ENCODE measurements at regions not wholly inside any gene's neighbourhood (a gene's known extent, or its start where the extent isn't known, plus 50 kb on each side); places are given as distances from the start of the nearest gene placed in this dataset.

DNA sequence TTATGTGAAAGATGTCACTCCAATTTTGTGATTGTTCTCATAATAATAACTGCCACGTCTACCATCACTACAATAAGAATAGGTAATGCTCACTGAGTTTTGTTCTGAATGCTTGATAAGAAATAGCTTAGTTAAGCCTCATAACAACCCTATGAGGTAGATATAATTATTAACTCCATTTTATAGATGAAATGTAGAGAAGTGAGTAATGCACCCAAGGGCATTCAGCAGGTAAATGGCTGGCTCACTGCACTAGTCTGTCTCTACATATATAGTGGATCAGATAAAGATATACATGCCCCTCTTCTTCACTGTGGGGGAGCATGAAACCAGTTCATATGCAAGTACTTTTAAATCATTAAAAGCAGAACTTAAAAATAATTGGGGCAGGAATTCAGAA is 65.8 kb upstream of the SLC4A4 start:
- DNase-seq, result no peak

DNA sequence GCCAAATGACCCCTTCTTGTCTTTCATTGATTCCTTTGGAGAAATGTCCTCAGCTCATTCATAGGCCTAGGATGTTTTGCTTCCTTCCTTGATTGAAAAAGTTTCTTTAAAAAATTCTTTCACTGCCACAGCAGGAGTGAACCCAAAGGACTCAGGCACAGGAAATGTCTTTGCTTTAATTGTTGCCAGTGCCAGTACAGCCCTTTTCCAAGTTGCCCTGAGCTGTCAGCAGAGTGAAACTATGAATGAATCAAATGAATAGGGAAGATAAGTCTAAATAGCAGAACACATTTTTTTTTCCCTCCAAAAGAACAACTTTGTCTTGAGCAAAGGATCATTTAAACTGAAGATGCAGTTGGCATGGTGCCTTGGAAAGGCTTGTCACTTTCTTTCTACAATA is 63.8 kb upstream of the SLC4A4 start:
- DNase-seq, result peak in 5 of 56 donors; percentile 4 to 37 (median 8)

DNA sequence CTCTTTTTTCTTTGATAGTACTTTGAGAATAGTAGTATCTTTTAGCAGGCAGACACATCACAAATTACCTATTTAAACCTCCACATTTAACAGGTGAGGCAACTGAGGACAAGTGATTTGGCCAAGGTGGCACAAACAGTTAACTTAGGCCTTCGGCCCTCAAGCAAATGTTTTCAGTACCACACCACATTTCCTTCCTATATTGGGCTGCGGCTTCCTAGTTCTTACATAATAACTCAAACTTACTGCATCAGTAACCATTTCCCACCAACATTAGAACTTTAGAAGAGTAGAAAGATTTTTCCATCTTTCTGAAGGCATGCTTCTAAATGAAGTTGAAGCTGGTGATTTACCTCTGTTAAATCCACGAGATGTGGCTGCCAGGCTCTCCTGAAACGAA is 63.2 kb upstream of the SLC4A4 start:
- no peak for DNase-seq

DNA sequence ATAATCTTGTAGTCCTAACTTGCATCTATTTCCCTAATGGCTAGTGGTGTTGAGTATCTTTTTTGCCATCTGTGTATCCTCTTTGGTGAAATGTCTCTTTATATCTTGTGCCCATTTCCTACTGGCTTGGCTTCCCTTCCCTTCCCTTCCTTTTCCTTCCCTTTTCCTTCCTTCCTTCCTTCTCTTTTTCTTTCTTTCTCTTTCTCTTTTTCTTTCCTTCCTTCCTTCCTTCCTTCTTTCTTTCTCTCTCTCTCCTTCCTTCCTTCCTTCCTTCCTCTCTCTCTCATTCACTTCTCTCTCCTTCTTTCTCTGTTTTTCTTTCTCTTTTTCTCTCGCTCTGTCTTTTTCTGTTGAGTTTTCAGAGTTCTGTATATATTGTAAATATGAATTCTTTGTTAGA is 61.5 kb upstream of the SLC4A4 start:
- DNase-seq, result no peak

DNA sequence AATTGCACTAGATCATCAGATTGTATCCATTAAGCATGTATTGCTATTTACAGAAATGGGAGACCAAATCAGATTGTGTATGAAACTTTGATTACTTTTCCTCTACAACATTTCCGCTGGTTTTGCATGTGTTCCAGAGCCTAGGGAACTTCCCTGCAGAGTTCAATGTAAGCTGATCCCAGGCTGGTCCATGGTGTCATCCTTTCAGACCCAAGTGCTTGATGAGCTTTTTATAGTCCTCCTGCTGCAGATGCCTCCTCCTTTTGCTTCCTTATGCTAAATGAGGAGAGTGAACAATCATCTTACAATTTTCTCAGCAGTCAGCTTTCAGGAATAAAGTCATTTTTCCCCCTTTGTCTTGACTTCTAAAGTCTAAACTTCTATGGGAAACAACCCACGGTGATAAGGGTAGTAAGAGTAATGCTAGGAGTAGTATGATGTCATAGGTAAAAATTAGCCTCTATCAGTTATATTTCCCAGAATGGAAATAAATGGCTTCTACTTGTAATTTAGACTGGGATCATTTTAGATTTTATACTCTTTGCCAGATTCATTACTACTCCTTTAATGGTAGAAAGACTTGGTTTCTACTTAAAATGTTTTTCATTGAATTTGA is 55.1 kb upstream of the SLC4A4 start:
- DNase-seq, result no peak

DNA sequence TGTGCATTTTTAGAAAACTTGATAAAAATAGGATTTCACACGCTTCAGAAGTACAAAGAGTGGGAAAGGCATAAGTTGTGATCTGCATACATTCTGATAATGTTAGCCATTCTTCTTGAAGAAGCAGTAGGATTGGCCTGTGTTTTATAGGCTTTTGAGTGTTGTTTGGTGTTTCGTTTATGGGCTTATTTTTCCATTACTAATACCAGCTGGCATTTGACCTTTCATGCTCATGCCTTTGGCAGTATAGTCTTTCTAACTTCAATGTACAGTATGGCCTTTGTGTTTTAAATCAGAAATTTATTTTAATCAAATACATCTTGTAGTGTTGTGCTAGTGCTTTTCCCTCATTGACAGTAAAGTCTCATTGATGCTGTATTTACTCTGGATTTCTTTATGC is 51.5 kb upstream of the SLC4A4 start:
- no peak for DNase-seq

DNA sequence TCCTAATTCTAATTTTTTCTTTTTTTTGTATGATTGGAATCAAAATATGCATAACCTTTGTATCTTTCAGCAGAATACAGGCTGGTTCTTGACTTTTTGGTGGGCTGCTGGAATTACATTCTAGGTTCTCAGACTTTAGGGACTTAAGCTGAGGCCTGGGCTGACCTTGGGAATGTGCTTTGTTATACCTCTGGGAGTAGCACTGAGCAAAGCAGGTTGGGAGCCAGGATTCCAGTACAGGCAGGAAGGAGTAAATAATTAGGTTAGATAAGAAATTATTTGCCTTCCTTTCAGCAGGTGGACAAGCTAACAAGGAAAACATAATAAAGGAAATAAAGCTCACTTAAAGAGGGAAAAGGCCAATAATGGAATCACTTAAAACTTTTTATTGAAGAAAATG is 49.9 kb upstream of the SLC4A4 start:
- DNase-seq, result no peak
